K562 (cell line): ENCODE measurements at regions not wholly inside any gene's neighbourhood (a gene's known extent, or its start where the extent isn't known, plus 50 kb on each side); places are given as distances from the start of the nearest gene placed in this dataset.

Source experiments
- ATAC-seq: fragments of 200-7000 bp; cut with Tn5 transposase; 3 replicates; pipeline ENCODE4 v1.9.1; 2020; ENCODE audit warnings: moderate library complexity
- BruUV-seq: library from RNA; stranded (reverse); fragments of 400-500 nt; replicated peaks from 2 replicates; lab custom pipeline; 2021; lab: Mats Ljungman, UMichigan
- CTCF ChIA-PET: fragments of 300-600 bp; formaldehyde crosslinking; extraction: SDS; loops from one replicate; lab custom pipeline; 2021; ENCODE audit warnings: low intra/inter-chr PET ratio; lab: Yijun Ruan, JAX
- POLR2A ChIA-PET: fragments of 300-600, 350-650 bp; sonication (Branson Sonifier 250); formaldehyde crosslinking; extraction: SDS; loops from one replicate; lab custom pipeline; 2021; ENCODE audit warnings: antibody characterized with exemption, inconsistent platforms; lab: Yijun Ruan, JAX
- DNase-seq, 4 experiments: peaks; one replicate each; pipeline versions ENCODE4 v3.0.0 to v3.0.0-alpha.2; 2011 to 2018; ENCODE audit warnings: low spot score in 3 of 4, mixed read lengths in 3 of 4; ENCODE audit errors: extremely low read depth in 1 of 4
- FAIRE-seq: peaks from 2 replicates; lab custom pipeline; 2011; peaks lifted over from hg19 to GRCh38; lab: Jason Lieb, UNC
- H2AFZ ChIP-seq: 2 replicates; pipeline ENCODE4 v1.6.0; 2011; ENCODE audit warnings: low read depth, low read length, control low read depth, inconsistent platforms
- H3K27ac ChIP-seq: fragments of 200-600 bp; 3 replicates; pipeline ENCODE4 v1.8.0; 2011; ENCODE audit warnings: low read depth, mild to moderate bottlenecking, control low read depth, inconsistent platforms, low read length, moderate library complexity, mixed read lengths; ENCODE audit errors: extremely low read depth
- H3K27me3 ChIP-seq, 2 experiments: fragments of 300-600 bp in 1 of 2; 2 replicates in 1 of 2; 3 replicates in 1 of 2; pipeline versions ENCODE4 v1.6.0 to v1.8.0; 2011; ENCODE audit warnings: inconsistent platforms in 2 of 2, low read length in 2 of 2, mild to moderate bottlenecking in 1 of 2, mixed read lengths in 1 of 2, moderate library complexity in 1 of 2; ENCODE audit not compliant: control insufficient read depth in 2 of 2, insufficient read depth in 2 of 2
- H3K36me3 ChIP-seq: fragments of 300-600 bp; 3 replicates; pipeline ENCODE4 v1.8.0; 2011; ENCODE audit warnings: mild to moderate bottlenecking, low read length, inconsistent platforms; ENCODE audit not compliant: control insufficient read depth, insufficient read depth
- H3K4me1 ChIP-seq, 2 experiments: fragments of 200-600 bp in 1 of 2; replicated peaks in 1 of 2; 2 replicates in 1 of 2; 3 replicates in 1 of 2; pipeline versions ENCODE4 v1.5.1 to v1.8.0; 2011; ENCODE audit warnings: inconsistent platforms in 2 of 2, low read length in 2 of 2, mild to moderate bottlenecking in 1 of 2, mixed read lengths in 1 of 2, moderate library complexity in 1 of 2; ENCODE audit not compliant: control insufficient read depth in 2 of 2, insufficient read depth in 2 of 2
- H3K4me2 ChIP-seq: 2 replicates; pipeline ENCODE4 v1.6.1; 2011; ENCODE audit warnings: low read length, control low read depth, inconsistent platforms, mixed read lengths; ENCODE audit not compliant: insufficient read depth
- H3K4me3 ChIP-seq: fragments of 200-600 bp; sonication (generic), shearing (Covaris generic); 2 replicates; pipeline ENCODE4 v1.5.1; 2016; ENCODE audit warnings: control low read depth, inconsistent platforms
- H3K79me2 ChIP-seq: fragments of 200-600 bp; 3 replicates; pipeline ENCODE4 v1.8.0; 2011; ENCODE audit warnings: low read length, inconsistent platforms; ENCODE audit not compliant: control insufficient read depth, insufficient read depth
- H3K9ac ChIP-seq, 2 experiments: 2 replicates each; pipeline versions ENCODE4 v1.6.0 to v1.6.1; 2011; ENCODE audit warnings: low read depth in 2 of 2, low read length in 2 of 2, control low read depth in 1 of 2, inconsistent platforms in 1 of 2, mild to moderate bottlenecking in 1 of 2, mixed read lengths in 1 of 2; ENCODE audit not compliant: insufficient read depth in 1 of 2
- H3K9me1 ChIP-seq: one replicate; pipeline ENCODE4 v1.6.0; 2011; ENCODE audit warnings: inconsistent platforms, mild to moderate bottlenecking, low read length, moderate library complexity; ENCODE audit not compliant: control insufficient read depth, insufficient read depth
- H3K9me3 ChIP-seq: replicated peaks from 2 replicates; pipeline ENCODE4 v1.5.1; 2011; ENCODE audit warnings: low read depth, low read length, inconsistent platforms; ENCODE audit not compliant: control insufficient read depth, insufficient read depth
- H4K20me1 ChIP-seq: replicated peaks from 2 replicates; pipeline ENCODE4 v1.6.1; 2011; ENCODE audit warnings: low read length, inconsistent platforms, mixed read lengths; ENCODE audit not compliant: control insufficient read depth, insufficient read depth
- BRF1 ChIP-seq: IDR thresholded peaks from 3 replicates; pipeline ENCODE4 v1.6.1; 2011; ENCODE audit warnings: borderline replicate concordance, mild to moderate bottlenecking; ENCODE audit not compliant: insufficient read length; ENCODE audit errors: extremely low read depth
- CTCF ChIP-seq, 3 experiments: IDR thresholded peaks in 2 of 3; conservative IDR thresholded peaks in 1 of 3; 2 replicates each; pipeline ENCODE4 v1.5.1; 2011 to 2012; ENCODE audit warnings: low read length in 3 of 3, mild to moderate bottlenecking in 3 of 3, control low read depth in 2 of 3, improper control_type of control experiment in 1 of 3, inconsistent platforms in 1 of 3, low read depth in 1 of 3, mixed read lengths in 1 of 3, moderate library complexity in 1 of 3; ENCODE audit not compliant: insufficient read depth in 2 of 3
- ESRRB ChIP-seq: fragments of 250-450 bp; sonication (Bioruptor Pico); IDR thresholded peaks from 2 replicates; pipeline ENCODE4 v1.5.0; 2020; ENCODE audit warnings: mild to moderate bottlenecking, moderate library complexity, borderline replicate concordance
- MCM2 ChIP-seq: fragments of 450-650 bp; IDR thresholded peaks from 2 replicates; pipeline ENCODE4 v1.6.1; 2017; ENCODE audit warnings: low read depth, mild to moderate bottlenecking
- MED1 ChIP-seq: sonication (generic); formaldehyde crosslinking; IDR thresholded peaks from 2 replicates; pipeline ENCODE4 v1.8.1; 2023; ENCODE audit warnings: missing genetic modification reagents, borderline replicate concordance
- MIER1 ChIP-seq: fragments of 450-650 bp; IDR thresholded peaks from 2 replicates; pipeline ENCODE4 v1.6.1; 2016; ENCODE audit warnings: antibody characterized with exemption, mild to moderate bottlenecking, low read depth
- NCOA6 ChIP-seq: fragments of 450-650 bp; IDR thresholded peaks from 2 replicates; pipeline ENCODE4 v1.6.1; 2017; ENCODE audit warnings: mild to moderate bottlenecking
- NFRKB ChIP-seq: fragments of 450-650 bp; IDR thresholded peaks from 2 replicates; pipeline ENCODE4 v1.6.1; 2016; ENCODE audit warnings: low read depth
- RAD21 ChIP-seq, 2 experiments: fragments of 250-450 bp in 1 of 2; fragments of 450-650 bp in 1 of 2; sonication (Bioruptor Pico) in 1 of 2; formaldehyde crosslinking in 1 of 2; IDR thresholded peaks in 1 of 2; conservative IDR thresholded peaks in 1 of 2; 2 replicates each; pipeline versions ENCODE4 v1.4.0 to v1.8.0; 2020 to 2022; ENCODE audit warnings: mild to moderate bottlenecking in 2 of 2, moderate library complexity in 1 of 2
- SMARCA5 ChIP-seq: fragments of 450-650 bp; IDR thresholded peaks from 2 replicates; pipeline ENCODE4 v1.6.1; 2016
- THAP12 ChIP-seq: fragments of 250-450 bp; sonication (Bioruptor Pico); IDR thresholded peaks from 2 replicates; pipeline ENCODE4 v1.9.0; 2021; ENCODE audit warnings: mild to moderate bottlenecking, inconsistent platforms
- ZNF398 ChIP-seq: fragments of 250-450 bp; sonication (Bioruptor Pico); IDR thresholded peaks from 2 replicates; pipeline ENCODE4 v1.8.0; 2021; ENCODE audit warnings: moderate library complexity, mild to moderate bottlenecking, inconsistent platforms
- WGBS: fragments of 100-300 bp; shearing (Covaris generic); methylation state at CpG from one replicate; pipeline ENCODE4 v1.1.6; 2016; ENCODE audit warnings: low coverage, mixed read lengths; ENCODE audit not compliant: insufficient coverage; ENCODE audit errors: missing lambda C conversion rate; 5-methylcytosine and 5-hydroxymethylcytosine counted together
- in situ Hi-C: fragments of 300-500 bp; cut with MboI; formaldehyde crosslinking; loops from 4 replicates; pipeline ENCODE4 v1.15.0; 2018; ENCODE audit warnings: inconsistent platforms, mixed read lengths
- intact Hi-C: fragments of 100-400 bp; cut with micrococcal nuclease; formaldehyde crosslinking; loops from 2 replicates; pipeline ENCODE4 v1.14.2; 2022

GRCh38 chr3:173225351-173225750 is 84.3 kb upstream of the SPATA16 start (continued):
- TF ChIP-seq THAP12 (CRISPR knock-in tag) (no peak), NFRKB (no peak), ZNF398 (no peak), NCOA6 (no peak), MIER1 (no peak), MCM2 (no peak), SMARCA5 (no peak), BRF1 (no peak)

GRCh38 chr3:173221010-173221409 is 80.0 kb upstream of the SPATA16 start:
- in situ Hi-C loops (no loop called here), intact Hi-C loops (no loop called here)
- Histone ChIP-seq H3K36me3 (no peaks in the 10 kb centered on the region), H3K4me2 (no peak overlapping the region), H3K4me1 (no peaks in the 10 kb centered on the region), H3K9me1 (no peaks in the 10 kb centered on the region), H3K27ac (no peak overlapping the region), H3K79me2 (no peaks in the 10 kb centered on the region), H3K9ac (no peak overlapping the region), H2AFZ (no peak overlapping the region), H3K4me3 (no peak overlapping the region), H3K9me3 (no peaks in the 10 kb centered on the region), H4K20me1 (no peaks in the 10 kb centered on the region), H3K27me3 (no peaks in the 10 kb centered on the region)
- 0% methylated on average over 1 of the region's 1 CpG for WGBS
- ATAC-seq (no peak), FAIRE-seq (no peak), DNase-seq (peak in 1 of 4 experiments; percentile 1)
- TF ChIP-seq MED1 (CRISPR knock-in tag) (no peak), RAD21 (CRISPR knock-in tag; conservative IDR thresholded peaks at IDR 0.05 in 1 of 2, IDR thresholded peaks at IDR 0.05 in 1 of 2) (peak in 1 of 2 experiments; percentile 23; a peak in 2 of 4 replicates), ESRRB (CRISPR knock-in tag) (no peak), CTCF (IDR thresholded peaks at IDR 0.05 in 2 of 3, conservative IDR thresholded peaks at IDR 0.05 in 1 of 3; ENCODE audit: insufficient read depth in 2 of 3, low read depth in 1 of 3, low read length in 3 of 3) (peak in 2 of 3 experiments; percentile 24 to 49; a peak in 3 of 6 replicates)
- POLR2A ChIA-PET, result no interaction called here
- CTCF ChIA-PET, result no interaction called here
- no TSS peak for BruUV-seq
